ENCODE measurements at regions not wholly inside any gene's neighbourhood (a gene's known extent, or its start where the extent isn't known, plus 50 kb on each side); places are given as distances from the start of the nearest gene placed in this dataset.

- no peak for TF ChIP-seq CTCF (IDR thresholded peaks at IDR 0.05)
- no peak for TF ChIP-seq POLR2A (IDR thresholded peaks at IDR 0.05)
- TF ChIP-seq EP300 (IDR thresholded peaks at IDR 0.05) = no peak
Observed at GRCh38 chr9:534886-535285, 306.6 kb upstream of the DMRT1 start.
